Effector memory CD8-positive, alpha-beta T cell (primary cell): ENCODE measurements at regions not wholly inside any gene's neighbourhood (a gene's known extent, or its start where the extent isn't known, plus 50 kb on each side); places are given as distances from the start of the nearest gene placed in this dataset.
"Not testable (repeated sequence)": the region's sequence is repeated elsewhere in the genome, so short reads cannot be mapped to it uniquely, and the experiment has no call there.

Source experiments
- ATAC-seq: fragments of 150-1000 bp; cut with Tn5 transposase; replicated peaks from 2 replicates; pipeline ENCODE4 v1.10.0; 2021; ENCODE audit warnings: mild to moderate bottlenecking, moderate library complexity
- DNase-seq, 3 experiments: peaks; one replicate each; pipeline ENCODE4 v3.0.0; 2021
- H3K27ac Mint-ChIP-seq, 2 donors: one replicate each; pipeline ENCODE4 v1.8.0; 2022; ENCODE audit warnings: mild to moderate bottlenecking in 2 of 2, mixed read lengths in 2 of 2, moderate library complexity in 2 of 2
- H3K27me3 Mint-ChIP-seq, 2 donors: one replicate each; pipeline ENCODE4 v1.8.0; 2022; ENCODE audit warnings: mixed read lengths in 2 of 2
- H3K36me3 Mint-ChIP-seq: one replicate; pipeline ENCODE4 v1.8.0; 2022; ENCODE audit warnings: mild to moderate bottlenecking, moderate library complexity, mixed read lengths; ENCODE audit not compliant: insufficient read depth
- H3K4me1 Mint-ChIP-seq, 2 donors: one replicate each; pipeline ENCODE4 v1.8.0; 2022; ENCODE audit warnings: low read depth in 2 of 2, mixed read lengths in 2 of 2
- H3K4me3 Mint-ChIP-seq, 2 donors: one replicate each; pipeline ENCODE4 v1.8.0; 2022; ENCODE audit warnings: mild to moderate bottlenecking in 2 of 2, mixed read lengths in 2 of 2, moderate library complexity in 2 of 2
- H3K9me3 Mint-ChIP-seq, 2 donors: one replicate each; pipeline ENCODE4 v1.8.0; 2022; ENCODE audit warnings: mixed read lengths in 2 of 2

DNA sequence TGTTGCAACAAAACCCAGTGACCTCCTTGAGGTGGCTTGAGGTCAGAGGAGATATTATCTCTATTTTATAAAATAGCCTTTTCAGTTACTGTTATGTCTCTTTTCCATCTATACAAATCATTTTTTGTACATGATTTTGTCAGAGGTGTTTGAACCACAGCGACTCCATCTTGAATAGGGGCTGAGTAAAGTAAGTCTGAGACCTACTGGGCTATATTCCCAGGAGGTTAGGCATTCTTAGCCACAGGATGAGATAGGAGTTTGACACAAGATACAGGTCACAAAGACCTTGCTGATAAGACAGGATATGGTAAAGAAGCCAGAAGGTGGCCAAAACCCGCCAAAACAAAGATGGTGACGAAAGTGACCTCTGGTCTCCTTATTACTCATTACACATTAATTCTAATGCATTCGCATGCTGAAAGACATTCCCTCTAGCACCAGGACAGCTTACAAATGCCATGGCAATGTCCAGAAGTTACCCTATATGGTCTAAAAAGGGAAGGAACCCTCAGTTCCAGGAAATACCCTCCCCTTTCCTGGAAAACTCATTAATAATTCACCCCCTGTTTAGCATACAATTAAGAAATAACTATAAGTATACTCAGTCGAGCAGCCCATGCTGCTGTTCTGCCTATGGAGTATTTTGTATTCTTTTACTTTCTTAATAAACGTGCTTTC is 283.9 kb upstream of the ISL1 start:
- Mint-ChIP-seq H3K4me1 (no peaks in the 10 kb centered on the region), H3K27me3 (no peaks in the 10 kb centered on the region), H3K4me3 (no peak overlapping the region), H3K36me3 (no peaks in the 10 kb centered on the region), H3K9me3 (peaks cover 0 to 2% of the 10 kb centered on the region in 2 donors), H3K27ac (no peak overlapping the region)
- ATAC-seq (no peak), DNase-seq (no peak)

DNA sequence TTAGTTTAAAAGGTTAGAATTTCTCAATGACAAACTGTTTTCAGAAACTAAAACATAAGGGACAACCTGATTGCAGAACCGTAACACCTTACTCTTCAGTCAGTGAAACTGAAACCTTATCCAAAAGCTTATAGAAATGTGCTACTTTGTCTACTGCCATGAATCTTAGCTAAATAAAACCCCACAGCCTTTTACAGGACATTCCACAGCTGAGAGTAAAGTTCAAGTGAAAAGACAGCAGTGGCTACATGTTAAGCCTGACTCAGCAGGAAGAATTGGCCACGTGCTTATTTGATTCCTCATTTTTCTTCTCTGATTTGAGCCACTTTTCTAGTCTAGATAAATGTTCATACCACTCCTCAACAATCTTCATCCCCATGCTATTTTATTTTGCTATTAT is 278.7 kb upstream of the ISL1 start:
- Mint-ChIP-seq H3K9me3 (peaks cover 2 to 12% of the 10 kb centered on the region in 2 donors), H3K27ac (no peak overlapping the region), H3K4me1 (no peaks in the 10 kb centered on the region), H3K4me3 (no peak overlapping the region), H3K27me3 (no peaks in the 10 kb centered on the region), H3K36me3 (no peaks in the 10 kb centered on the region)
- ATAC-seq: no peak
- DNase-seq: no peak

GRCh38 chr5:51109786-51110410 is 273.4 kb upstream of the ISL1 start:
- no peaks in the 10 kb centered on the region for H3K36me3 Mint-ChIP-seq
- ATAC-seq (no peak), DNase-seq (no peak)
- no peaks in the 10 kb centered on the region for H3K4me1 Mint-ChIP-seq
- H3K27ac Mint-ChIP-seq: no peak overlapping the region
- peaks cover 2 to 17% of the 10 kb centered on the region in 2 donors for H3K9me3 Mint-ChIP-seq
- no peak overlapping the region for H3K4me3 Mint-ChIP-seq
- no peaks in the 10 kb centered on the region for H3K27me3 Mint-ChIP-seq

GRCh38 chr5:51131266-51131665 is 252.0 kb upstream of the ISL1 start:
- Mint-ChIP-seq H3K9me3 (peaks cover 10 to 13% of the 10 kb centered on the region in 2 donors), H3K4me3 (no peak overlapping the region), H3K27me3 (no peaks in the 10 kb centered on the region), H3K27ac (no peak overlapping the region), H3K4me1 (no peaks in the 10 kb centered on the region), H3K36me3 (no peaks in the 10 kb centered on the region)
- ATAC-seq (no peak), DNase-seq (no peak)

DNA sequence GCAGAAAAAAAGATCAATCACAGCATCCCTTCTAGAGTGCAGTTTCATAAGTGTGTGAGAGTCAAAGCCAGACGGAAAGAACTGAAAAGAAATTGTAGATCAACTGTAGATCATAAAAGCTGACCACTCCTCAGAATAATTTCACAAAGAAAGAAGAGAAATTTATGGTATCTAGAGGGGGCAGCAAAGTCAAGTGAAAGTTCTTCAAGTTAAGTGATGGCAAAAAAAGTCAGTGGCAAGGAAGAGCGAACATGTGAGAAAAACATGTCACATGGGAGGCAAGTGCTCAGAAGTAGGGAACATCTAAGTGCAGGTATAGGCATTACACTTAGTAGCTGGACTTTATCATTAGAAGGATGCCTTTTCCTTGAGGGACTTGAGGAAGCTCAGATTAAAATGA is 245.1 kb upstream of the ISL1 start:
- Mint-ChIP-seq H3K36me3 (no peaks in the 10 kb centered on the region), H3K4me1 (no peaks in the 10 kb centered on the region), H3K27me3 (no peaks in the 10 kb centered on the region), H3K4me3 (no peak overlapping the region), H3K27ac (no peak overlapping the region), H3K9me3 (peaks cover 8 to 10% of the 10 kb centered on the region in 2 donors)
- ATAC-seq (no peak), DNase-seq (no peak)

- Mint-ChIP-seq H3K4me3 (no peak overlapping the region), H3K27me3 (no peaks in the 10 kb centered on the region), H3K4me1 (no peaks in the 10 kb centered on the region), H3K9me3 (peaks cover 0 to 8% of the 10 kb centered on the region in 2 donors), H3K36me3 (peaks cover 3% of the 10 kb centered on the region), H3K27ac (no peak overlapping the region)
- ATAC-seq: no peak
- no peak for DNase-seq
These were observed 234.8 kb upstream of the ISL1 start for GRCh38 chr5:51148437-51148836.

- ATAC-seq (no peak), DNase-seq (no peak)
- Mint-ChIP-seq H3K27ac (no peak overlapping the region), H3K4me3 (no peak overlapping the region), H3K36me3 (no peaks in the 10 kb centered on the region), H3K9me3 (peaks cover 15 to 19% of the 10 kb centered on the region in 2 donors), H3K4me1 (no peaks in the 10 kb centered on the region), H3K27me3 (no peaks in the 10 kb centered on the region)
These were observed 227.0 kb upstream of the ISL1 start for GRCh38 chr5:51156222-51156621.

DNA sequence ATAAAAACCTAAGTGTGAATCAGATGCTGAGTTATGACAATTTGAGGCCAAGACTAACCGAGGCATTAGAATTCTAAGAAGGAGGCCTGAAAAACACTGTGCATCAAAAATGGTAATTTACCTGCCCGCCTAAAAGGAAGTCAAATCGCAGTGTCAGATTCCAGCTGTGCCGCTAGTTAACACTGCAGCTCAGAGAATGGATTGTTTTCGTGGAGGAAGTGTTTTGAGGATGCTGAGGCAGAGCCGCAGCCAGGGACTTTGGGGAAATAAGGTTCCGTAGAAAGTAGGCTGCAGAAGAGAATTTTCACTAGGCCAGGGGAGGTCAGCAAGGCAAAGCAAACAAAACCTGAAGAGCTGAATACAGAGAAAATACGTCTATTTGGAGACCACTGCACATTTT is 226.4 kb upstream of the ISL1 start:
- Mint-ChIP-seq H3K36me3 (no peaks in the 10 kb centered on the region), H3K9me3 (peaks cover 13 to 22% of the 10 kb centered on the region in 2 donors), H3K4me3 (no peak overlapping the region), H3K27me3 (no peaks in the 10 kb centered on the region), H3K27ac (no peak overlapping the region), H3K4me1 (no peaks in the 10 kb centered on the region)
- ATAC-seq (no peak), DNase-seq (no peak)

- Mint-ChIP-seq H3K27me3 (no peaks in the 10 kb centered on the region), H3K27ac (no peak overlapping the region), H3K4me1 (no peaks in the 10 kb centered on the region), H3K9me3 (peaks cover 21 to 23% of the 10 kb centered on the region in 2 donors), H3K4me3 (no peak overlapping the region), H3K36me3 (no peaks in the 10 kb centered on the region)
- ATAC-seq: no peak
- DNase-seq: no peak
These were observed 224.1 kb upstream of the ISL1 start for GRCh38 chr5:51159164-51159563.

- Mint-ChIP-seq H3K9me3 (peaks cover 18 to 19% of the 10 kb centered on the region in 2 donors), H3K4me1 (no peaks in the 10 kb centered on the region)
- no peak for ATAC-seq
These were observed 223.6 kb upstream of the ISL1 start for GRCh38 chr5:51159606-51160005.

GRCh38 chr5:51162245-51162644 is 221.0 kb upstream of the ISL1 start:
- no peak for DNase-seq
- no peaks in the 10 kb centered on the region for H3K27me3 Mint-ChIP-seq
- no peak overlapping the region for H3K27ac Mint-ChIP-seq
- H3K9me3 Mint-ChIP-seq: peaks cover 16 to 25% of the 10 kb centered on the region in 2 donors
- H3K4me3 Mint-ChIP-seq: no peak overlapping the region
- no peaks in the 10 kb centered on the region for H3K4me1 Mint-ChIP-seq
- no peak for ATAC-seq
- no peaks in the 10 kb centered on the region for H3K36me3 Mint-ChIP-seq

More at GRCh38 chr5:51159606-51160005, 223.6 kb upstream of the ISL1 start:
- Mint-ChIP-seq H3K27ac (no peak overlapping the region), H3K27me3 (no peaks in the 10 kb centered on the region), H3K4me3 (no peak overlapping the region), H3K36me3 (no peaks in the 10 kb centered on the region)
- DNase-seq: no peak

DNA sequence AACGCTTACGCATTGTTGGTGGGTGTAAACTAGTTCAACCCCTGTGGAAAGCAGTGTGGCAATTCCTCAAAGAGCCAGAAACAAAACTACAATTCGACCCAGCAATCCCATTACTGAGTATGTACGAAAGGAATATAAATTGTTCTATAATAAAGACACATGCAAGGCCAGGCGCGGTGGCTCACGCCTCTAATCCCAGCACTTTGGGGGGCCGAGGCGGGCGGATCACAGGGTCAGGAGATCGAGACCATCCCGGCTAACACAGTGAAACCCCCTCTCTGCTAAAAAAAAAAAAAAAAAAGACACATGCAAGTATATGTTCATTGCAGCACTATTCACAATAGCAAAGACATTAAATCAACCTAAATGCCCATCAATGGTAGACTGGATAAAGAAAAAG is 217.6 kb upstream of the ISL1 start:
- not testable (repeated sequence) for DNase-seq, ATAC-seq, H3K4me1 Mint-ChIP-seq, H3K4me3 Mint-ChIP-seq, H3K27me3 Mint-ChIP-seq, H3K27ac Mint-ChIP-seq, H3K36me3 Mint-ChIP-seq
- peaks cover 11 to 23% of the 10 kb centered on the region in 2 donors for H3K9me3 Mint-ChIP-seq

GRCh38 chr5:51172903-51173626 is 210.2 kb upstream of the ISL1 start:
- DNase-seq (no peak), ATAC-seq (no peak)
- no peaks in the 10 kb centered on the region for H3K27me3 Mint-ChIP-seq
- H3K4me3 Mint-ChIP-seq: no peak overlapping the region
- H3K27ac Mint-ChIP-seq: no peak overlapping the region
- H3K9me3 Mint-ChIP-seq: no peaks in the 10 kb centered on the region
- no peaks in the 10 kb centered on the region for H3K36me3 Mint-ChIP-seq
- H3K4me1 Mint-ChIP-seq: no peaks in the 10 kb centered on the region
